Activated T-cell treated with anti-CD3 and anti-CD28 coated beads, Interleukin-2, amount 50 U/mL, for 1 hour (primary cell): ENCODE measurements at regions not wholly inside any gene's neighbourhood (a gene's known extent, or its start where the extent isn't known, plus 50 kb on each side); places are given as distances from the start of the nearest gene placed in this dataset.
"Not testable (repeated sequence)": the region's sequence is repeated elsewhere in the genome, so short reads cannot be mapped to it uniquely, and the experiment has no call there.

Experiments
- DNase-seq: peaks from one replicate; pipeline ENCODE4 v3.0.0-alpha.2; 2020

DNA sequence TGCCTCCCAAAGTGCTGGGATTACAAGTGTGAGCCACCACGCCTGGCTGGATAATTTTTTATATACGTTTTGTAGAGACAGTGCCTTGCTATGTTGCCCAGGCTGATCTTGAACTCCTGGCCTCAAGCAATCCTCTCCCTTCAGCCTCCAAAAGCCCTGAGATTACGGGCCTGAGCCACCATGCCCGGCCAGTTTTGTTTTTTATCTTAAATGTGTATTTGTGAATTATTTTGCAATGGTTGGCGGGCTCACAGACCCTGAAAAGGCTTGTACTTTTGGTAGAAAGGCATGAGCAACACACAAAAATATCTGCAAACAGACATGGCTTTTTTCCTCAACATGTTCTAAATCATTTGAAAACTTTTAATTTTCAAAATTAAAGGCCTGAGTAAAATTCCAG, 73.4 kb upstream of the TMEM18 start:
- DNase-seq = no peak

DNA sequence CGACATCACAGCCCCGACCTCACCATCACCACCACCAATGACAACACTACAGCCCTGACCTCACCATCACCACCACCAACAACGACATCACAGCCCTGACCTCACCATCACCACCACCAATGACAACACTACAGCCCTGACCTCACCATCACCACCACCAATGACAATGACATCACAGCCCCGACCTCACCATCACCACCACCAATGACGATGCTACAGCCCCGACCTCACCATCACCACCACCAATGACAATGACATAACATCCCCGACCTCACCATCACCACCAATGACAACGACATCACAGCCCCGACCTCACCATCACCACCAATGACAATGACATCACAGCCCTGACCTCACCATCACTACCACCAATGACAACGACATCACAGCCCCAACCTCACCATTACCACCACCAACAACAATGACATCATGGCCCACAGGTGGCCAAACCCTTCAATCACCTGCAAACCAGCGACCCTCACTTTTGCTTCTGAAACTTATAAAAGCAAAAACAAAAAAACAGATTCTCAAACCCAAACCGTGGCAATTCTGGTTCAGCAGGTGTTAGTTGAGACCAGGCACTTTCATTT, 70.7 kb upstream of the TMEM18 start:
- DNase-seq = no peak

GRCh38 chr2:746697-747096, 69.5 kb upstream of the TMEM18 start:
- DNase-seq = no peak

- DNase-seq = no peak
These were observed 66.9 kb upstream of the TMEM18 start for GRCh38 chr2:744088-744487.

DNA sequence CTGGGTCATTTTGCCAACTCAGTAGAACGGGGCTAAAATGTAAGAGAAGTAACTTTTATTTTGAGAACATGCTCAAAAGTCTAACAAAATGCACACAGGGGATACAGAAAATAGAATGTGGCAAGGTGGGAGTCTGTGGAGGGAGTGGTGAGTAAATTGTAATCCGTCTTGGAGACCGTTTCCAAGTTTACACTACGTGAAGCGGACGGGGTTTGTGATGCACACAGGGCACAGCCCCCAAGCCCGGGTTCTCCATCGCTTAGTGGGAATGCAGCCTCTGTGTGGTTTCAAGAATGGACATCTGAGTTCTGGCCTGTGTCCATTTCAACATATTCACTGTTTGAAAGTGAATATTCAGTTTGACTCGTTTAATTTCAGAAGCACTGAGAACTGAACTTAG, 65.0 kb upstream of the TMEM18 start:
- DNase-seq = no peak

DNA sequence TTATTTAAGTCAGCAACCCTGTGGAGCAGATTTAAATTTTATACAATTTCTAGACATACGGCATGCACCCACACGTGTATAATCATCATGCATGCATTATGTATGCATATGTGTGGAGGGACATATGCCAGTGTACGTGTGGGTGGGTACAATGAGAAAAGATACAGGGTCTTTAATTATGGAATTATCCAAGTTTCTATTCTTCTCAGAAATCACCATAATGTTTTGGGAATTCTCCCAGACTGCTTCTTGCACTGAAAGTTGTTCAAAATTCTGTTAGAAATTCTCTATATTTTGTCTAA, 63.9 kb upstream of the TMEM18 start:
- no peak for DNase-seq

- DNase-seq = peak; percentile 46
These were observed 63.4 kb upstream of the TMEM18 start for GRCh38 chr2:740322-741194.

- not testable (repeated sequence) for DNase-seq
These were observed 62.7 kb upstream of the TMEM18 start for GRCh38 chr2:739864-740321.

DNA sequence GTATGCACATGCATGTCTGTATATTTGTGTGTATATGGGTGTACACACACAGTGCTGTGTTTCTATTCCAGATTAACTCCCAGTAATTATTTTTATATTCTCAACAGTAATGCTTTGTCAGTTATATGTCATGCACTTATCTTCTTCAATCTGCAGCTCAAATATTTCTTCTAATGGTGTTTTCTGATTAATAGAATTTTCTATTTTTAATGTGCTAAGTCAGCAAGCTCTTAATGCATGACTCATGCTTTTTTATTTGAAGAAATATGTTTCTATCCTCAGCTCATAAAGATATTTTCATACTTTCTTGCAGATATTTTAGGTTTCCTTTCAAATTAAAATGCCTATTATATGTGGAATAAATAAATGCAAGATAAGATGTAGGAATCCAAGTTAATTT, 59.7 kb upstream of the TMEM18 start:
- DNase-seq = no peak

DNA sequence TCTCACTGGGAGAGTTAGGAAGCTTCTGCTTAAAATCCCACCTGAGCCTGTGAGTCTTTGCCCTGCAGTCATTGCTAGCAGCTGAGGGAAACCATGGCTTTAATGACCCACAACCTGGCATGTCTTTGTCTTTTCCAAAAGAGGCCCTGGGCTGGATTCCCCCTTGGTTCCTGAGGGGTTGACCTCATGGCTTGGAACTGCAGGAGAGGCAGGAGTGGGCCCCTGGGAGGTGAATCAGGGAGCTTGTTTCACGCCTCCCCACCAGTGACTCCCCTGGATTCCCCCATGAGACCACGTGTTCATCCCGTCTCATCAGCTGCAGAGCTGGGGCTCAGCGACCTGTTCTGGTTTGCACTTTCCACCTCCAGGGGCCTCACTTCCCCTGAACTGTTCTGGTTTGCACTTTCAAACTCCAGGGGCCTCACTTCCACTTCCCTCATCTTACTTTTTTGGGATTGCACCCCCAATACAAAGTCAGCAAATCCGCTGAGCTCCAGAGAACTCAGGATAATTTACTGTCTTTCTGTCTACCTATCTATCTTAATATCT, 58.5 kb upstream of the TMEM18 start:
- DNase-seq = no peak

GRCh38 chr2:734496-734895, 57.3 kb upstream of the TMEM18 start:
- DNase-seq = no peak

DNA sequence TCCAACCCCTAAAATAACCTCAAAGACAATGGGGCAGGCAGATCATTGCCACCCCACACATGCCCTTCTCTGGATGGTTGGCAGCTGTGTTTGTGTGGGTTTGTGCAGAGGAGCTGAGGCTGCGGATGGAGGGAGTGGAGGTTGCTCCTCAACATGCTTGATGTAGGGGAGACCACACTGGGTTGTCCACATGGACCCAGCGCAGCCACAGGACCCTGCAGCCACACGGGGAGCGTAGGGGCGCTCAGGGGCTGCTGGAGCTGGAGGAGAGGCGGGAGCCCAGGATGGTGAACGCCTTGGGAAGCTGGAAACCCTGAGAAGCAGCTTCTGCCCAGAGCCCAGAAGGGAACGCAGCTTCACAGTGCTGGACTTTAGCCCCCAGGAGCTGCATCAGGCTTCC, 56.3 kb upstream of the TMEM18 start:
- DNase-seq = no peak

GRCh38 chr2:733001-733400, 55.8 kb upstream of the TMEM18 start:
- DNase-seq = no peak

DNA sequence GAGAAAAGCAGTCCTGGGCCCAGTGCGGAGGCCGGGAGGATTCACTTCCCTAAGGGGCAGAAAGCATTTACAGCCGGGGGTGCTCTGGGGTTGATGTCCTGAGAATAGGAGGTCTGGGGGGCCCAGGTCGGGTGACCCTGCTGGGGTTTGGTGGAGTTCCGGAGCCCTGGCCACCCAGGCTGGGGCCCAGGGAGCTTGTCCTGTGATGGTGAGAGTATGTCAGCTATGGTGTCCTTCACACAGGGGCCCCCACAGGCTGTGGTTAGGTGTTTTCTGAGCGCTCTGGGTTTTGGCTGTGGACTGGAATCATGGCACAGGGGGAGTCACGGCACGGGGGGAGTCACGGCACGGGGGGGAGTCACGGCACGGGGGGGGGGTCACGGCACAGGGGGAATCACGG, 54.5 kb upstream of the TMEM18 start:
- DNase-seq = no peak

DNA sequence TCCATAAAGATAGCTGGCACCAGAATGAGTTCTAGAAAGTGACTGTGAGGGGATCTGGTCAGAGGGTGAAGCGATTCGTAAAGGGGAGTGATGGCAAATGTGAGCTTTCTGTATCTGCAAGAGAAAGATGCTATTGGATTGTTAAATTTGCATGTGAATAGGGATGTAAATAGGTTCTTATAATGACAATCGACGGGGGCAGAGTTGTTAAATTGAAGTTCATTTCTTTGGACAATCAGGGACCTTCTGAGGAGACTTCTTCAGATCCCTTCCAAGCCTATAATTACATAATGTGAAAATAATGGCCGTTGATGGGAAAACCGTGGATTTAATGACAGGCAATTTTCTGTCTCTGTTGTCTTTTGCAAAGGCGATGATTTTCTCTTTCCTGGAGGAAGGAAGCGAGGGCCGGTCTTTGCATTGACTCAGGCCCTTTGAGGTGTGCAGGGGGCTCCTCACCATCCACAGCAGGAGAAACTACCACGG, 52.2 kb upstream of the TMEM18 start:
- DNase-seq = no peak

- no peak for DNase-seq
These were observed 51.0 kb upstream of the TMEM18 start for GRCh38 chr2:728165-728564.

DNA sequence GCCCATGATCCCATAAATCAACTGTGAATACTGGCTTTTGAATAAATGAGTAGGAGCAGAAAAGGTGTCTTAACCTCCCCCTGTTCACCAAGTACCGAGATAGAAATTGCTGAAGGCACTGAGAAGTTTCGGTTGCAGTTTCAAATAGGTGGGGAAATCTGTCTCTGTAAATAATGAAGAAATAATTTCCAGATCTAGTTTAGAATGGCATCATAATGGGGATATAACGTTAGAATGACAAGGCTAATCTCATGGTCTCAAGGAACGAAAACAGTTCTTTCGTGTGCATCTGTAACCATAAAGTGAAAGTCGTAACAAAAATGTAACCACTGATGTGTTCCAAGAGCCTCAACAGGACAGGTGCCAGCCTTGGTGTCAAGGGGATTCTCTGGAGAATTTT, 49.9 kb upstream of the TMEM18 start:
- no peak for DNase-seq
